ENCODE measurements at regions not wholly inside any gene's neighbourhood (a gene's known extent, or its start where the extent isn't known, plus 50 kb on each side); places are given as distances from the start of the nearest gene placed in this dataset.

DNA sequence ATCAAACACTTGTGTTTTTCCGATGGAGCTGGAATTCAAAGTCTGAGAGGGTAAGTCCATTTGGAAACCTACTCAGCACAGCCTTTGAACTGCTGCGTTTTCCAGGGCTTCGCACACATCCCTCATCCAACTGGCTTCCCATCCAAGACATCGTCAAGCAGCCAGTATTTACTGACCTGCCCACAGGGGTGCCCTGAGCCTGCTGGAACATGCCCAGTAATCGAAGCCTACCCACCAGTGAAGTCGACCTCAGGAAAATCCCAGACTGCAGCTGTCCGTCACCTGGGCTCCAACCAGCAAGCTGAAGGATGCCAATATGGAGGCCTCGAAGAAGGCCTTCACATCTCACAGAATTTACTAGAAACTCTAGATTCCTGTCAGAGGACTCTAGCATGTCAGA is 261.6 kb downstream of the PLPP3 start:
- H3K4ac ChIP-seq (ENCODE audit: low read depth in 1 of 2, low read length in 2 of 2): no peak overlapping the region
- H2BK12ac ChIP-seq (ENCODE audit: low read length in 2 of 2): no peak overlapping the region
- no peaks in the 10 kb centered on the region for H3K79me1 ChIP-seq (replicated peaks; ENCODE audit: low read length, poor library complexity, severe bottlenecking)
- H3K4me3 ChIP-seq (ENCODE audit: insufficient read depth in 1 of 2, low read depth in 1 of 2, low read length in 2 of 2): no peak overlapping the region
- no peak for DNase-seq
- H3K14ac ChIP-seq (ENCODE audit: low read length in 2 of 2): no peak overlapping the region
- H2BK5ac ChIP-seq (ENCODE audit: low read depth, low read length, poor library complexity, severe bottlenecking): no peak overlapping the region
- H3K27me3 ChIP-seq (ENCODE audit: control insufficient read depth in 1 of 2, insufficient read depth in 1 of 2, low read length in 2 of 2): no peaks in the 10 kb centered on the region
- no peak overlapping the region for H4K91ac ChIP-seq (ENCODE audit: low read length)
- H3K18ac ChIP-seq (ENCODE audit: low read depth in 1 of 2, low read length in 2 of 2): no peak overlapping the region
- no peaks in the 10 kb centered on the region for H3K36me3 ChIP-seq (ENCODE audit: control insufficient read depth in 1 of 2, insufficient read depth in 2 of 2, low read depth in 1 of 2, low read length in 2 of 2)
- H2AK5ac ChIP-seq (ENCODE audit: low read length, severe bottlenecking): no peak overlapping the region
- H4K8ac ChIP-seq (ENCODE audit: low read length): no peak overlapping the region
- no peaks in the 10 kb centered on the region for H3K4me1 ChIP-seq (ENCODE audit: control insufficient read depth, insufficient read depth, low read depth, low read length)
- H3K9ac ChIP-seq (ENCODE audit: low read length): no peak overlapping the region
- no peak overlapping the region for H2BK120ac ChIP-seq (ENCODE audit: low read depth, low read length)
- WGBS: 93% methylated on average over 8 of the region's 8 CpGs
- H3K9me3 ChIP-seq (ENCODE audit: control insufficient read depth, low read length): peaks cover 5% of the 10 kb centered on the region
- H2AFZ ChIP-seq (ENCODE audit: low read depth, low read length): no peak overlapping the region
- no peak overlapping the region for H3K23ac ChIP-seq (ENCODE audit: low read length in 2 of 2)
- no peak overlapping the region for H2BK15ac ChIP-seq (ENCODE audit: low read depth, poor library complexity, severe bottlenecking)
- H3K27ac ChIP-seq (ENCODE audit: low read length, poor library complexity, severe bottlenecking): no peak overlapping the region
- H3K4me2 ChIP-seq (ENCODE audit: low read length, poor library complexity, severe bottlenecking): no peak overlapping the region

DNA sequence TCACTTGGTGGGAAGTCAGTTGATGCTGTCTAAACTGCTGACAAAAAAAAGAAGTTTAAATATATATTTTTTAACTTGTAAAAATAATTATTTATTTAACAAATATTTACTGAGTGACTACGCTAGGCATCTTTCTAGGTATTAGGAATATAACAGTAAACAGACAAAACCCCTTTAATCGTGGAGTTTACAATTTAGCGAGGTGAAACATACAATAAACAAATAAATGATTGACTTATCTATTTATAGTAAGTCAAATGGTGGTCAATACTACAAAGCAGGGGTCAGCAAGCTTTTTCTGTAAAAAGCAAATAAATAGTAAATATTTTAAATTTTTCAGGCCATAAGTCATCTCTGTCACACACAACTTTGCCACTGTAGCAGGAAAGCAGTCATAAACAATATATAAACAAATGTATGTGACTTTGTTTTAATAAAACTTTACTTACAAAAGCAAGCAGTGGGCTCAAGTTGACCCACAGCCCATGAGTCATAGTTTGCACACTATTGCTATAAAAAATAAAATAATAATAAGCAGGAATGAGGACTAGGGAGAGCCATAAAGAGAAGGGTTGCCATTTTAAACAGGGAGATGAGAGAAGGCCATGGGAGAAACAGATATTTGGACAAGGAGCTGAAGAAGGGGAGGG is 263.9 kb downstream of the PLPP3 start:
- no peak overlapping the region for H3K27ac ChIP-seq (ENCODE audit: low read length, poor library complexity, severe bottlenecking)
- no peaks in the 10 kb centered on the region for H3K27me3 ChIP-seq (ENCODE audit: control insufficient read depth in 1 of 2, insufficient read depth in 1 of 2, low read length in 2 of 2)
- H3K9me3 ChIP-seq (ENCODE audit: control insufficient read depth, low read length): peaks cover 5% of the 10 kb centered on the region
- H2AK5ac ChIP-seq (ENCODE audit: low read length, severe bottlenecking): no peak overlapping the region
- H2BK5ac ChIP-seq (ENCODE audit: low read depth, low read length, poor library complexity, severe bottlenecking): no peak overlapping the region
- no peak overlapping the region for H3K4me2 ChIP-seq (ENCODE audit: low read length, poor library complexity, severe bottlenecking)
- H2AFZ ChIP-seq (ENCODE audit: low read depth, low read length): no peak overlapping the region
- no peak overlapping the region for H4K91ac ChIP-seq (ENCODE audit: low read length)
- H2BK120ac ChIP-seq (ENCODE audit: low read depth, low read length): no peak overlapping the region
- no peak overlapping the region for H3K9ac ChIP-seq (ENCODE audit: low read length)
- no peak overlapping the region for H3K23ac ChIP-seq (ENCODE audit: low read length in 2 of 2)
- H2BK15ac ChIP-seq (ENCODE audit: low read depth, poor library complexity, severe bottlenecking): no peak overlapping the region
- DNase-seq: no peak
- no peaks in the 10 kb centered on the region for H3K36me3 ChIP-seq (ENCODE audit: control insufficient read depth in 1 of 2, insufficient read depth in 2 of 2, low read depth in 1 of 2, low read length in 2 of 2)
- no CpG with 5 or more reads among the region's 3 CpGs for WGBS
- no peak overlapping the region for H4K8ac ChIP-seq (ENCODE audit: low read length)
- H3K4me3 ChIP-seq (ENCODE audit: insufficient read depth in 1 of 2, low read depth in 1 of 2, low read length in 2 of 2): no peak overlapping the region
- H3K14ac ChIP-seq (ENCODE audit: low read length in 2 of 2): no peak overlapping the region
- no peak overlapping the region for H3K18ac ChIP-seq (ENCODE audit: low read depth in 1 of 2, low read length in 2 of 2)
- no peak overlapping the region for H3K4ac ChIP-seq (ENCODE audit: low read depth in 1 of 2, low read length in 2 of 2)
- H3K79me1 ChIP-seq (replicated peaks; ENCODE audit: low read length, poor library complexity, severe bottlenecking): no peaks in the 10 kb centered on the region
- no peaks in the 10 kb centered on the region for H3K4me1 ChIP-seq (ENCODE audit: control insufficient read depth, insufficient read depth, low read depth, low read length)
- H2BK12ac ChIP-seq (ENCODE audit: low read length in 2 of 2): no peak overlapping the region

DNA sequence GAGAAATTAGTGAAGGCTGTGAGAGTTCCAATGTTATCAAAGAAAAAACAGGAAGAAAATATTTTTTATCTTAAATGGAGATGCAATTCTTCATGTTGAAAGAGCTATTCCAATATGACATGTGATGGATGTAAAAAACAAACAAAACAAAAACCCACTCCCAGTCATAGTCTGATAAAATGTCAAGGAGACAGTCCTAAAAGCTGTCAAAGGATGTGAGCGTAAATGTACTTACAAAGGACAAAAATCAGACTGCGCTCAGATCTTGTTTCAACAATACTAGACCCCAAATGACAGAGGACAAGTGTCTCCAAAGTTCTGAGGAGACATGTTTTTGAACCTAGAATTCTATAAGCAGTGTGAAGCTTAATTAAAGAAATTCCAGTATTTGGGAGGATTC is 265.8 kb downstream of the PLPP3 start:
- no peak overlapping the region for H2BK5ac ChIP-seq (ENCODE audit: low read depth, low read length, poor library complexity, severe bottlenecking)
- H2BK15ac ChIP-seq (ENCODE audit: low read depth, poor library complexity, severe bottlenecking): no peak overlapping the region
- no peak overlapping the region for H2BK12ac ChIP-seq (ENCODE audit: low read length in 2 of 2)
- H2AK5ac ChIP-seq (ENCODE audit: low read length, severe bottlenecking): no peak overlapping the region
- H3K27me3 ChIP-seq (ENCODE audit: control insufficient read depth in 1 of 2, insufficient read depth in 1 of 2, low read length in 2 of 2): no peaks in the 10 kb centered on the region
- H3K9ac ChIP-seq (ENCODE audit: low read length): no peak overlapping the region
- no peaks in the 10 kb centered on the region for H3K36me3 ChIP-seq (ENCODE audit: control insufficient read depth in 1 of 2, insufficient read depth in 2 of 2, low read depth in 1 of 2, low read length in 2 of 2)
- no peak overlapping the region for H2AFZ ChIP-seq (ENCODE audit: low read depth, low read length)
- no peak overlapping the region for H3K4me2 ChIP-seq (ENCODE audit: low read length, poor library complexity, severe bottlenecking)
- no peak overlapping the region for H4K8ac ChIP-seq (ENCODE audit: low read length)
- no peaks in the 10 kb centered on the region for H3K79me1 ChIP-seq (replicated peaks; ENCODE audit: low read length, poor library complexity, severe bottlenecking)
- no peak for DNase-seq
- H4K91ac ChIP-seq (ENCODE audit: low read length): no peak overlapping the region
- H3K23ac ChIP-seq (ENCODE audit: low read length in 2 of 2): no peak overlapping the region
- H3K18ac ChIP-seq (ENCODE audit: low read depth in 1 of 2, low read length in 2 of 2): no peak overlapping the region
- no peak overlapping the region for H2BK120ac ChIP-seq (ENCODE audit: low read depth, low read length)
- H3K4me3 ChIP-seq (ENCODE audit: insufficient read depth in 1 of 2, low read depth in 1 of 2, low read length in 2 of 2): no peak overlapping the region
- no peak overlapping the region for H3K4ac ChIP-seq (ENCODE audit: low read depth in 1 of 2, low read length in 2 of 2)
- WGBS: 100% methylated on average over 2 of the region's 2 CpGs
- H3K9me3 ChIP-seq (ENCODE audit: control insufficient read depth, low read length): peaks cover 10% of the 10 kb centered on the region
- H3K4me1 ChIP-seq (ENCODE audit: control insufficient read depth, insufficient read depth, low read depth, low read length): no peaks in the 10 kb centered on the region
- no peak overlapping the region for H3K14ac ChIP-seq (ENCODE audit: low read length in 2 of 2)
- H3K27ac ChIP-seq (ENCODE audit: low read length, poor library complexity, severe bottlenecking): no peak overlapping the region

DNA sequence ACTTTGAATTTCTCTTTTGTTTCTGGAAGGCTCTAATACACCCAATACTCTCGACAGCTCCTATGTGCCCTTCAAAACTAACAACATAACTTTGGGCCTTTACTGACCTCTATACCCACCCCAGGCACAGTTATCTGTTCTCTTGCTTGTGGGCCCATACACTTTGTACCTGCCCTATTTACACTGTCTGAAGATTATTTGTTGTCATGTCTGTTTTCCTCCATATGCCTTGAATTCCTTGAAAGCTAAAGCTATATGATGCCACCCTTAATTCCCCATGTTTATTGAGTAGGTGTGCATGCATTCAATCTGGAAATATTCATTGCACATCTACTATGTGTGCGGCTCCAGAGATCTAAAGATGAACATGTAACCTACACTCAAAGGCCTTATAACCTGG is 267.6 kb downstream of the PLPP3 start:
- H3K27me3 ChIP-seq (ENCODE audit: control insufficient read depth in 1 of 2, insufficient read depth in 1 of 2, low read length in 2 of 2): no peaks in the 10 kb centered on the region
- no peak overlapping the region for H2BK120ac ChIP-seq (ENCODE audit: low read depth, low read length)
- DNase-seq: no peak
- H3K18ac ChIP-seq (ENCODE audit: low read depth in 1 of 2, low read length in 2 of 2): no peak overlapping the region
- H2AFZ ChIP-seq (ENCODE audit: low read depth, low read length): no peak overlapping the region
- H3K4me3 ChIP-seq (ENCODE audit: insufficient read depth in 1 of 2, low read depth in 1 of 2, low read length in 2 of 2): no peak overlapping the region
- H3K27ac ChIP-seq (ENCODE audit: low read length, poor library complexity, severe bottlenecking): no peak overlapping the region
- H3K9ac ChIP-seq (ENCODE audit: low read length): no peak overlapping the region
- no peak overlapping the region for H4K8ac ChIP-seq (ENCODE audit: low read length)
- peaks cover 18% of the 10 kb centered on the region for H3K9me3 ChIP-seq (ENCODE audit: control insufficient read depth, low read length)
- 97% methylated on average over 2 of the region's 2 CpGs for WGBS
- H3K14ac ChIP-seq (ENCODE audit: low read length in 2 of 2): no peak overlapping the region
- no peak overlapping the region for H2BK5ac ChIP-seq (ENCODE audit: low read depth, low read length, poor library complexity, severe bottlenecking)
- H3K23ac ChIP-seq (ENCODE audit: low read length in 2 of 2): no peak overlapping the region
- H3K4ac ChIP-seq (ENCODE audit: low read depth in 1 of 2, low read length in 2 of 2): no peak overlapping the region
- H3K79me1 ChIP-seq (replicated peaks; ENCODE audit: low read length, poor library complexity, severe bottlenecking): no peaks in the 10 kb centered on the region
- no peak overlapping the region for H3K4me2 ChIP-seq (ENCODE audit: low read length, poor library complexity, severe bottlenecking)
- no peak overlapping the region for H2BK15ac ChIP-seq (ENCODE audit: low read depth, poor library complexity, severe bottlenecking)
- no peaks in the 10 kb centered on the region for H3K4me1 ChIP-seq (ENCODE audit: control insufficient read depth, insufficient read depth, low read depth, low read length)
- no peak overlapping the region for H2AK5ac ChIP-seq (ENCODE audit: low read length, severe bottlenecking)
- no peak overlapping the region for H2BK12ac ChIP-seq (ENCODE audit: low read length in 2 of 2)
- H4K91ac ChIP-seq (ENCODE audit: low read length): no peak overlapping the region
- no peaks in the 10 kb centered on the region for H3K36me3 ChIP-seq (ENCODE audit: control insufficient read depth in 1 of 2, insufficient read depth in 2 of 2, low read depth in 1 of 2, low read length in 2 of 2)
